SU-DHL-6 (cell line): ENCODE measurements at regions not wholly inside any gene's neighbourhood (a gene's known extent, or its start where the extent isn't known, plus 50 kb on each side); places are given as distances from the start of the nearest gene placed in this dataset.

Experiments
- H2AFZ ChIP-seq: fragments of 200-600 bp; sonication (generic); 2 replicates; pipeline ENCODE4 v1.6.1; 2014; ENCODE audit warnings: low read depth, mild to moderate bottlenecking, moderate library complexity, mixed read lengths, antibody characterized with exemption, low read length; ENCODE audit not compliant: severe bottlenecking
- H3F3A ChIP-seq: fragments of 200-600 bp; shearing (Covaris generic); 2 replicates; pipeline ENCODE4 v1.6.0; 2016; ENCODE audit warnings: antibody characterized with exemption, mild to moderate bottlenecking; ENCODE audit not compliant: insufficient read depth
- H3K27ac ChIP-seq: fragments of 200-600 bp; sonication (generic); 2 replicates; pipeline ENCODE4 v1.5.1; 2016; ENCODE audit warnings: low read depth, mild to moderate bottlenecking, low read length, moderate library complexity, mixed read lengths
- H3K27me3 ChIP-seq: fragments of 200-600 bp; sonication (generic), shearing (Covaris generic); 2 replicates; pipeline ENCODE4 v1.6.0; 2014; ENCODE audit warnings: mild to moderate bottlenecking, low read length
- H3K36me3 ChIP-seq: fragments of 200-600 bp; sonication (generic); 2 replicates; pipeline ENCODE4 v1.6.1; 2014; ENCODE audit warnings: mild to moderate bottlenecking, low read length, mixed read lengths
- H3K4me2 ChIP-seq: fragments of 300-600, 200-600 bp; shearing (Covaris generic), sonication (generic); 2 replicates; pipeline ENCODE4 v1.6.0; 2014; ENCODE audit warnings: low read length, low read depth, mild to moderate bottlenecking; ENCODE audit not compliant: poor library complexity, severe bottlenecking
- H3K4me3 ChIP-seq: fragments of 200-600 bp; sonication (generic); 2 replicates; pipeline ENCODE4 v1.5.1; 2014; ENCODE audit warnings: antibody characterized with exemption, low read length, mild to moderate bottlenecking, mixed read lengths; ENCODE audit not compliant: insufficient read depth, poor library complexity, severe bottlenecking
- H3K79me2 ChIP-seq: fragments of 200-600 bp; sonication (generic); 2 replicates; pipeline ENCODE4 v1.6.1; 2014; ENCODE audit warnings: mild to moderate bottlenecking, low read length, moderate library complexity; ENCODE audit not compliant: insufficient read depth
- H3K9ac ChIP-seq: fragments of 200-600 bp; sonication (generic); 2 replicates; pipeline ENCODE4 v1.7.0; 2014; ENCODE audit warnings: mild to moderate bottlenecking, low read length
- H3K9me2 ChIP-seq: fragments of 200-600 bp; sonication (generic); replicated peaks from 2 replicates; pipeline ENCODE4 v1.6.1; 2014; ENCODE audit warnings: low read length; ENCODE audit not compliant: insufficient read depth
- H3K9me3 ChIP-seq: fragments of 200-600 bp; sonication (generic); 2 replicates; pipeline ENCODE4 v1.6.1; 2014; ENCODE audit warnings: low read length, mixed read lengths; ENCODE audit not compliant: insufficient read depth
- H4K20me1 ChIP-seq: fragments of 200-600 bp; sonication (generic); 2 replicates; pipeline ENCODE4 v1.6.1; 2014; ENCODE audit warnings: low read depth, mild to moderate bottlenecking, antibody characterized with exemption, low read length, moderate library complexity, mixed read lengths
- EZH2phosphoT487 ChIP-seq: fragments of 200-600 bp; sonication (generic), shearing (Covaris generic); conservative IDR thresholded peaks from 2 replicates; pipeline ENCODE4 v1.6.1; 2018; ENCODE audit warnings: mild to moderate bottlenecking, antibody characterized with exemption, low read length, moderate library complexity, mixed read lengths
- TF ChIP-seq, protein P1 (sequence below): fragments of 200-600 bp; sonication (generic); IDR thresholded peaks from one replicate; pipeline ENCODE4 v1.5.1; 2017; ENCODE audit warnings: antibody characterized with exemption, mild to moderate bottlenecking, low read length, moderate library complexity; ENCODE audit not compliant: insufficient read depth, poor library complexity, severe bottlenecking

DNA sequence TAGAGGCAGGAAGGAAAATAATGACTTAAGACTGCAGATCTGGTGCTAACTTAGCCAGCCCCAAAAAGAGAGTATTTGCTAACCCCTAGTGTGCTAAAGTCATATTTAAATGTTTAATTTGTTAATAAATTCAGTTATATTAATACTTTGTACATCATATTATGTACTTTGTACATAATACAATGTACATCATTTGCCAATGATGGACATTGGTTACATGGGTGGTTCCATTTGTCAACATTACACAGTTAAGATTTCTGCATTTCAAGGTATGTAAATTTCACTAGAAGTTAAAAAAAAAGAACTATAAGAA is 63.9 kb upstream of the PIM1 start:
- H3K9me3 ChIP-seq: no peaks in the 10 kb centered on the region
- no peaks in the 10 kb centered on the region for H3K27me3 ChIP-seq
- H3F3A ChIP-seq: peaks cover 43% of the 10 kb centered on the region
- no peaks in the 10 kb centered on the region for H3K9me2 ChIP-seq
- H3K4me2 ChIP-seq: no peak overlapping the region
- no peak overlapping the region for H2AFZ ChIP-seq
- no peak overlapping the region for H3K9ac ChIP-seq
- no peaks in the 10 kb centered on the region for H3K36me3 ChIP-seq
- TF ChIP-seq EZH2phosphoT487: no peak
- no peak overlapping the region for H3K27ac ChIP-seq
- no peaks in the 10 kb centered on the region for H4K20me1 ChIP-seq
- no peak overlapping the region for H3K4me3 ChIP-seq
- H3K79me2 ChIP-seq: no peaks in the 10 kb centered on the region

DNA sequence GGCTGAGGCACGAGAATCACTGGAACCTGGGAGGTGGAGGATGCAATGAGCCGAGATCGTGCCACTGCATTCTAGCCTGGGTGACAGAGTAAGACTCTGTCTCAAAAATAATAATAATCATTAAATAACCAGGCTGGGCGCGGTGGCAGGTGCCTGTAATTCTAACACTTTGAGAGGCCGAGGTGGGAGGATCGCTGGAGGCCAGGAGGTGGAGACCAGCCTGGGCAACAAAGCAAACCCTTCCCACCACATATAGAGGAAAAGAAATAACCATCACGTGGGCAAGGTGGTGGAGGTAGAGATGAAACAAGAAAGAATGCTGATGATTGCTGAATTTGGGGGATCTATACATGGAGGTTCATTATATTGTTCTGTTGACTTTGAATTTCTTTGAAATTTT is 63.4 kb upstream of the PIM1 start:
- no peaks in the 10 kb centered on the region for H4K20me1 ChIP-seq
- no peaks in the 10 kb centered on the region for H3K9me2 ChIP-seq
- H3K4me3 ChIP-seq: no peak overlapping the region
- H3K4me2 ChIP-seq: no peak overlapping the region
- H3K9ac ChIP-seq: no peak overlapping the region
- no peak overlapping the region for H2AFZ ChIP-seq
- H3K27me3 ChIP-seq: no peaks in the 10 kb centered on the region
- no peak overlapping the region for H3K27ac ChIP-seq
- H3F3A ChIP-seq: peaks cover 37% of the 10 kb centered on the region
- TF ChIP-seq, protein P1, sequence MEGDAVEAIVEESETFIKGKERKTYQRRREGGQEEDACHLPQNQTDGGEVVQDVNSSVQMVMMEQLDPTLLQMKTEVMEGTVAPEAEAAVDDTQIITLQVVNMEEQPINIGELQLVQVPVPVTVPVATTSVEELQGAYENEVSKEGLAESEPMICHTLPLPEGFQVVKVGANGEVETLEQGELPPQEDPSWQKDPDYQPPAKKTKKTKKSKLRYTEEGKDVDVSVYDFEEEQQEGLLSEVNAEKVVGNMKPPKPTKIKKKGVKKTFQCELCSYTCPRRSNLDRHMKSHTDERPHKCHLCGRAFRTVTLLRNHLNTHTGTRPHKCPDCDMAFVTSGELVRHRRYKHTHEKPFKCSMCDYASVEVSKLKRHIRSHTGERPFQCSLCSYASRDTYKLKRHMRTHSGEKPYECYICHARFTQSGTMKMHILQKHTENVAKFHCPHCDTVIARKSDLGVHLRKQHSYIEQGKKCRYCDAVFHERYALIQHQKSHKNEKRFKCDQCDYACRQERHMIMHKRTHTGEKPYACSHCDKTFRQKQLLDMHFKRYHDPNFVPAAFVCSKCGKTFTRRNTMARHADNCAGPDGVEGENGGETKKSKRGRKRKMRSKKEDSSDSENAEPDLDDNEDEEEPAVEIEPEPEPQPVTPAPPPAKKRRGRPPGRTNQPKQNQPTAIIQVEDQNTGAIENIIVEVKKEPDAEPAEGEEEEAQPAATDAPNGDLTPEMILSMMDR: no peak
- no peak for TF ChIP-seq EZH2phosphoT487
- no peaks in the 10 kb centered on the region for H3K79me2 ChIP-seq
- H3K36me3 ChIP-seq: no peaks in the 10 kb centered on the region
- H3K9me3 ChIP-seq: no peaks in the 10 kb centered on the region

DNA sequence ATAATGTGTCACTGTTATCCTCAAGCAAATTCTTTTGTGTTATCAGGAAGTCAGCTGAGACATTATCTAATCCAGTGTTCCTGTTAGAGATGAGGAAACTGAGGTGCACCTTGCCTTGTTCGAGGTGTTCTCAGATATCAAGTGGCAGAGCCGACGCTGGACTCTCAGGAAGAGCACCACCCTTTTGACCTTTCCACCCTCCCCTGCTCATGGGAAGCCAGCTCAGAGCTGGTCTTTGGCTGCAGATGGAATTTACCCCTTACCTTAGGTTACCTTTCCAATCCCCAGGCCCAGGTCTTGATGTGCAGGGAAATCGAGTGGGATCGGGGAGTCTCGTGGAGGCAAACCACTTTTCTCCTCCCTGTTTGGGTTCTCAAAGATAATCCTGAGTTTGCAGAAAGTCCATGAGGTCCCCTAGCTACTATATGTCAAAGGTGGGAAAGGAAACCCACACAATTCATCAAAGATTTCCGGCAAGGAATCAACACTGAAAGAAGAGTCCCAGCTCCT is 62.9 kb upstream of the PIM1 start:
- Histone ChIP-seq H2AFZ (no peak overlapping the region), H3K9ac (no peak overlapping the region), H3K27ac (no peak overlapping the region), H3K9me3 (no peaks in the 10 kb centered on the region), H3K27me3 (no peaks in the 10 kb centered on the region), H3K36me3 (no peaks in the 10 kb centered on the region), H3K4me2 (no peak overlapping the region), H3K79me2 (no peaks in the 10 kb centered on the region), H4K20me1 (no peaks in the 10 kb centered on the region), H3K4me3 (no peak overlapping the region), H3F3A (peaks cover 32% of the 10 kb centered on the region), H3K9me2 (no peaks in the 10 kb centered on the region)
- no peak for TF ChIP-seq EZH2phosphoT487
- TF ChIP-seq, protein P1: no peak

DNA sequence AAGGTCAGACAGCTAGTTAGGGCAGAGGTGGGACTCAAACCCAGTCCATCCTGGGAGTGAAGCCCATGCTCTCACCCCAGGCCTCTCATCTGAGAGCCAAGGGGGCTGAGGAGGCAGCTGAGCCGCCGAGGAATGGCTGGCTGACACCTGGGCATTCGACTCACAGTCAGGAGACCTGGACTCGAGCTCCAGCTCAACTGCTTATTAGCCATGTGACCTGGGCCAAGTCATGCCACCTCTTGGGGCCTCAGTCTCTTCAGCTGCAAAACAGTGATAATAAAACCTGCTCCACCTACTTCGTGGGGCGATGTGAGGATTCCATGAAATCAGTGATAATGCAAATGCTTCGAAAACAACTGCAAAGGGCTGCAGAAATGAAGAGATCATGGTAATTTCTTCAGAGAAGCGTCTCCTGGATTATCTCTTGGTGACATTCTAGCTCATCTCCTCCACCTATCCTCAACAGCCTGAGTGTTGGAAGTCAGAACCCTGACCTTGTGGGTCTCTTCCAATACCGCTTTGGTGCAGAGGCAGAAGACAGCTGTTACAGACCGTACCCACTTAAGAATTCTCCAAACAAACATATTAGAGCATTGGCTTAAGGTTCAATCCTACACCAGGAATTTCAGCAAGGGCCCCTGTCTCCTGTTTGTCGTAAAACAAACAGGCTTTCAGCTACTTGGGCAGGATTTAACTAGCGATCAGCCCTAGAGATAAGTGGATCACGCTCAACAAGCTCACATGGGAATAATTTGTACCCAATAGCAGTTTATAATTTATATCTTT is 60.0 kb upstream of the PIM1 start:
- Histone ChIP-seq H3F3A (peaks cover 8% of the 10 kb centered on the region; the same call in 1 of the 2 replicates), H3K79me2 (no peaks in the 10 kb centered on the region), H4K20me1 (no peaks in the 10 kb centered on the region), H3K9me2 (no peaks in the 10 kb centered on the region), H2AFZ (no peak overlapping the region), H3K27ac (no peak overlapping the region), H3K4me3 (no peak overlapping the region), H3K9ac (no peak overlapping the region), H3K9me3 (no peaks in the 10 kb centered on the region), H3K36me3 (no peaks in the 10 kb centered on the region), H3K27me3 (no peaks in the 10 kb centered on the region), H3K4me2 (no peak overlapping the region)
- TF ChIP-seq, protein P1: no peak
- TF ChIP-seq EZH2phosphoT487: no peak
